VCaP (cell line): ENCODE measurements at regions not wholly inside any gene's neighbourhood (a gene's known extent, or its start where the extent isn't known, plus 50 kb on each side); places are given as distances from the start of the nearest gene placed in this dataset.

Source experiments
- H3K27ac ChIP-seq: fragments of 450-650 bp; 2 replicates; pipeline ENCODE4 v1.5.1; 2017
- CTCF ChIP-seq: fragments of 450-650 bp; conservative IDR thresholded peaks from 2 replicates; pipeline ENCODE4 v1.5.1; 2017; ENCODE audit warnings: mild to moderate bottlenecking, moderate library complexity

DNA sequence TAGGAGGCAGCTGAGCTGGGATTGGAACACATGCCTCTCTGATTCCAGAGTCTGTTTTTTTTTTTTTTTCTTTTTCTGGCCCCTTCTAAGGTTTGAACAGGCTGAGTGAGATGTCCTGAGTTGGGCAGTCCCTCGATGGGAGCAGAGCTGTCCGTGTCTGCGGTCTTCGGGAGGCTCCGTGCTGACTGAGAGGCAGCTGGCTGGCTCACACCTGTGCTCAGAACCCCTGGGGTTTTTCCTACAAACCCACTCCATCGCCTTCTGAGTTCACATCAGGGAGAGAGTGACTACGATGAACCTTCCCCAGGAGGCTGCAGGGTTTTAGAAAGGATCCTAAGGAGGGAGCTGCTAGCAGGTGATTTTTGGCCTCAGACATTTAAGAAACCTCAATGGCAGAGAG, 92.5 kb downstream of the IRF8 start:
- TF ChIP-seq CTCF = no peak
- no peak overlapping the region for H3K27ac ChIP-seq

DNA sequence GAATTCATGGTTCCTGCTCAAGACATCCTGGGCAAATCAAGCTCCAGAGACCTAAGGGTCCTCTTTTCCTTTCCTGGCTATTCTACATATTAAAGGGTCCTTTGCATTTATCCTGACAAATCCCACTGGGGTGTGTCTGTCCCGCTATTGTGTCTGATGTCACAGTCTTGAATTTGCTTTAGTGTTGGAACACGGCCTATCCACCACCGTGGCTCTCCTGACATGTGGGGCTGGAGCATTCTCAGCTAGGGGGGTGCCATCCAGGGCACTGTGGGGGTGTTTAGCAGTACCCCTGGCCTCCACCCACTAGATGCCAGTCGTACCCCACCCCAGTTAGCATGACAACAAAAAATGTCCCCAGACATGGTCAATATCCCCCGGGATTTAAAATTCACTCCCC, 92.9 kb downstream of the IRF8 start:
- no peak overlapping the region for H3K27ac ChIP-seq
- TF ChIP-seq CTCF = no peak

GRCh38 chr16:85992359-85992758, 93.4 kb downstream of the IRF8 start:
- TF ChIP-seq CTCF = no peak
- H3K27ac ChIP-seq = no peak overlapping the region

GRCh38 chr16:85992779-85993178, 93.8 kb downstream of the IRF8 start:
- H3K27ac ChIP-seq = no peak overlapping the region
- TF ChIP-seq CTCF = no peak

DNA sequence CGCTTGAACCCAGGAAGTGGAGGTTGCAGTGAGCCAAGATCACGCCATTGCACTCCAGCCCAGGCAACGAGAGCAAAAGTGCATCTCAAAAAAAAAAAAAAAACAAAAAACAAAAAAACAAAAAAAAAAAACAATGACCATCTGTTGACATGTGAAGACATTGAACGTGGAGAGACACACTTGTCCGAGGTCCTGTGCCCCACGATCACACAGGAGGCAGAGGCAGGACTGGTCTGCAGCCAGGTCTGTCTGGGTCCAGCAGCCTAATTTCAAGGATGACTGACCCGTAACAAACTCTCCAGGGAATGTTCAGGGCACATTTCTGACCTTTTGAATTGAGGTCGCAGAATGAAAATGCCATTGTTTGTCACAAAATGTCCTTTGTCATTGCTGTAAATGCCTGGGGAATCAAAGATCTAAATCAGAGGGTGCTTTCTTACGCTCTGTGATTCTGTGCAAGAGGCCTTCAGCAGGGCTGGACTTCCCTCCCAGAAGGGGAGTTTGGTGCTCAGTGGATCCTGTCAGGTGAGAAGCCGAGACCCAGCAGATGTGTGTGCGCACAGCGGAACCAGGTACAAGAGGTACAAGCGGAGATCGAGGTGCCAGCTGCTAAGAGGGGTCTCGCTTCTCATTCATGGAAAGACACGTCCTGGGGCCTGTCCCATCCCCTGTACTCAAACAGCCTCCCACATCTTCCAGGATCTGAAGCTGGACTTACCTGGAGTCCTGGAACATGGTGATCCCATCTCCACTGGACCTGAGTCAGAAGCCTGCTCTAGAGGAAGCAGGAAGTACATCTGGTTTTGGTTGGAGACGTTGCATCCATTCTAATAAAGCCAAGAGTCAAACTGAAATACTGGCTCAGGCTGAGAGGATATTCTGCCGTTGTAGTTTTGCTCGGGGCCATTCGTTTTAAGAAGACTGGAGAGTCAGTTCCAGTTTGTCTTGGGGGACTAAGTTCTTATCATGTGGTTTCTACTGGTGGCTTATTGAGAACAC, 95.8 kb downstream of the IRF8 start:
- no peak overlapping the region for H3K27ac ChIP-seq
- TF ChIP-seq CTCF = no peak

GRCh38 chr16:85995541-85996423, 96.8 kb downstream of the IRF8 start:
- no peak overlapping the region for H3K27ac ChIP-seq
- no peak for TF ChIP-seq CTCF

- no peak overlapping the region for H3K27ac ChIP-seq
- no peak for TF ChIP-seq CTCF
Observed at GRCh38 chr16:85996843-85997242, 97.9 kb downstream of the IRF8 start.
